ENCODE measurements at regions not wholly inside any gene's neighbourhood (a gene's known extent, or its start where the extent isn't known, plus 50 kb on each side); places are given as distances from the start of the nearest gene placed in this dataset.

- no peak for DNase-seq
Measured at GRCh38 chr19:31118287-31118955, 230.8 kb downstream of the TSHZ3 start.

GRCh38 chr19:31114585-31114984, 234.7 kb downstream of the TSHZ3 start:
- no peak for DNase-seq

GRCh38 chr19:31113293-31113692, 235.9 kb downstream of the TSHZ3 start:
- no peak for DNase-seq

GRCh38 chr19:31112158-31112557, 237.1 kb downstream of the TSHZ3 start:
- DNase-seq: no peak

- DNase-seq: no peak
Measured at GRCh38 chr19:31111741-31112140, 237.5 kb downstream of the TSHZ3 start.

- no peak for DNase-seq
Measured at GRCh38 chr19:31110336-31110735, 238.9 kb downstream of the TSHZ3 start.

GRCh38 chr19:31109636-31110035, 239.6 kb downstream of the TSHZ3 start:
- no peak for DNase-seq

GRCh38 chr19:31107096-31107495, 242.1 kb downstream of the TSHZ3 start:
- no peak for DNase-seq

GRCh38 chr19:31105761-31106160, 243.5 kb downstream of the TSHZ3 start:
- no peak for DNase-seq

- DNase-seq: no peak
Measured at GRCh38 chr19:31104451-31104850, 244.8 kb downstream of the TSHZ3 start.

- DNase-seq: no peak
Measured at GRCh38 chr19:31103228-31103627, 246.0 kb downstream of the TSHZ3 start.

- DNase-seq: no peak
Measured at GRCh38 chr19:31102674-31103073, 246.6 kb downstream of the TSHZ3 start.

GRCh38 chr19:31100981-31101380, 248.3 kb downstream of the TSHZ3 start:
- no peak for DNase-seq

- no peak for DNase-seq
Measured at GRCh38 chr19:31100206-31100590, 249.0 kb downstream of the TSHZ3 start.

GRCh38 chr19:31099515-31100205, 249.6 kb downstream of the TSHZ3 start:
- DNase-seq: no peak

GRCh38 chr19:31098836-31099235, 250.4 kb downstream of the TSHZ3 start:
- no peak for DNase-seq

- no peak for DNase-seq
Measured at GRCh38 chr19:31096935-31097545, 252.2 kb downstream of the TSHZ3 start.

GRCh38 chr19:31096062-31096830, 253.0 kb downstream of the TSHZ3 start:
- no peak for DNase-seq

GRCh38 chr19:31095100-31095804, 254.0 kb downstream of the TSHZ3 start:
- DNase-seq: no peak

- DNase-seq: no peak
Measured at GRCh38 chr19:31092274-31092673, 257.0 kb downstream of the TSHZ3 start.

GRCh38 chr19:31089681-31090080, 259.6 kb downstream of the TSHZ3 start:
- DNase-seq: no peak

GRCh38 chr19:31085125-31085524, 264.1 kb downstream of the TSHZ3 start:
- no peak for DNase-seq

- no peak for DNase-seq
Measured at GRCh38 chr19:31083105-31083504, 266.1 kb downstream of the TSHZ3 start.

Data from hematopoietic multipotent progenitor cell treated with erythropoietin and hydrocortisone succinate and interleukin-3 and kit ligand, for 8 days (in vitro differentiated cells).